Breast epithelium (tissue), 4 donors: ENCODE measurements at regions not wholly inside any gene's neighbourhood (a gene's known extent, or its start where the extent isn't known, plus 50 kb on each side); places are given as distances from the start of the nearest gene placed in this dataset.
A peak's percentile ranks its signal among the peaks of the same experiment; 100 is the strongest.
"Not testable (repeated sequence)": the region's sequence is repeated elsewhere in the genome, so short reads cannot be mapped to it uniquely, and the experiment has no call there.

Experiments used
- DNase-seq, 2 donors: peaks; one replicate each; pipeline ENCODE4 v3.0.0-alpha.2; 2019; ENCODE audit warnings: low spot score in 2 of 2
- H3K27ac ChIP-seq, 2 donors: fragments of 200-600 bp; sonication (generic) in 1 of 2; one replicate each; pipeline ENCODE4 v1.5.1; 2016 to 2019; ENCODE audit warnings: mild to moderate bottlenecking in 1 of 2
- H3K27me3 ChIP-seq, 2 donors: fragments of 200-600 bp; sonication (generic) in 1 of 2; one replicate each; pipeline versions ENCODE4 v1.5.1 to v1.6.0; 2017 to 2019; ENCODE audit warnings: control low read depth in 1 of 2, mild to moderate bottlenecking in 1 of 2
- H3K36me3 ChIP-seq: fragments of 200-600 bp; one replicate; pipeline ENCODE4 v1.5.1; 2019
- H3K4me1 ChIP-seq, 2 donors: fragments of 200-600 bp; sonication (generic); one replicate each; pipeline ENCODE4 v1.5.1; 2016 to 2019; ENCODE audit warnings: control low read depth in 1 of 2
- H3K4me3 ChIP-seq, 3 donors: fragments of 200-600 bp; sonication (generic); 1 replicate in 2 of 3; 2 replicates in 1 of 3; pipeline ENCODE4 v1.5.1; 2016 to 2019; ENCODE audit warnings: mild to moderate bottlenecking in 3 of 3, moderate library complexity in 2 of 3
- H3K9me3 ChIP-seq, 2 donors: fragments of 200-600 bp; sonication (generic) in 1 of 2; one replicate each; pipeline ENCODE4 v1.5.1; 2016 to 2019; ENCODE audit warnings: control low read depth in 1 of 2
- CTCF ChIP-seq, 3 donors: fragments of 450-650 bp; IDR thresholded peaks; one replicate each; pipeline ENCODE4 v1.5.1; 2016 to 2017; ENCODE audit warnings: antibody characterized with exemption in 3 of 3, mild to moderate bottlenecking in 3 of 3, moderate library complexity in 3 of 3
- POLR2A ChIP-seq: fragments of 450-650 bp; IDR thresholded peaks from one replicate; pipeline ENCODE4 v1.6.1; 2016; ENCODE audit warnings: antibody characterized with exemption, mild to moderate bottlenecking, moderate library complexity
- POLR2AphosphoS5 ChIP-seq, 3 donors: sonication (generic); formaldehyde crosslinking; IDR thresholded peaks; one replicate each; pipeline ENCODE4 v1.6.1; 2017; ENCODE audit warnings: antibody characterized with exemption in 3 of 3
- intact Hi-C: fragments of 100-400 bp; cut with DNase I; formaldehyde crosslinking; loops from one replicate; pipeline ENCODE4 v1.15.1; 2023; ENCODE audit warnings: low total_unique reads

- DNase-seq, result peak in 1 of 2 donors; percentile 38
- no peak overlapping the region for H3K4me3 ChIP-seq
- intact Hi-C loops, result no loop called here
- no peaks in the 10 kb centered on the region for H3K36me3 ChIP-seq
- no peaks in the 10 kb centered on the region for H3K27me3 ChIP-seq
- no peaks in the 10 kb centered on the region for H3K4me1 ChIP-seq
- TF ChIP-seq CTCF (IDR thresholded peaks at IDR 0.05) (no peak), POLR2AphosphoS5 (IDR thresholded peaks at IDR 0.05) (no peak), POLR2A (no peak)
- no peak overlapping the region for H3K27ac ChIP-seq
- H3K9me3 ChIP-seq, result peaks cover 0 to 6% of the 10 kb centered on the region in 2 donors
These were observed 4274.9 kb upstream of the OR11H1 start for GRCh38 chr22:11253000-11253511.

GRCh38 chr22:11270981-11271380 lies 4257.0 kb upstream of the OR11H1 start:
- not testable (repeated sequence) for H3K4me3 ChIP-seq, H3K27me3 ChIP-seq, H3K9me3 ChIP-seq

GRCh38 chr22:11285116-11285838 lies 4242.7 kb upstream of the OR11H1 start:
- DNase-seq, H3K36me3 ChIP-seq, H3K27ac ChIP-seq, H3K4me1 ChIP-seq, H3K4me3 ChIP-seq, intact Hi-C loops, H3K27me3 ChIP-seq: not testable (repeated sequence)
- peaks cover 26 to 35% of the 10 kb centered on the region in 2 donors for H3K9me3 ChIP-seq

More at GRCh38 chr22:11270981-11271380, 4257.0 kb upstream of the OR11H1 start:
- H3K36me3 ChIP-seq, DNase-seq, H3K4me1 ChIP-seq, H3K27ac ChIP-seq, intact Hi-C loops: not testable (repeated sequence)

GRCh38 chr22:11285839-11286205 lies 4242.2 kb upstream of the OR11H1 start:
- H3K27ac ChIP-seq, intact Hi-C loops: not testable (repeated sequence)

GRCh38 chr22:11288246-11289220 lies 4239.5 kb upstream of the OR11H1 start:
- H3K4me3 ChIP-seq, intact Hi-C loops, H3K27me3 ChIP-seq, H3K4me1 ChIP-seq, H3K27ac ChIP-seq, H3K36me3 ChIP-seq, DNase-seq: not testable (repeated sequence)
- peaks cover 26 to 54% of the 10 kb centered on the region in 2 donors for H3K9me3 ChIP-seq

More at GRCh38 chr22:11285839-11286205, 4242.2 kb upstream of the OR11H1 start:
- not testable (repeated sequence) for H3K27me3 ChIP-seq, DNase-seq, H3K36me3 ChIP-seq, H3K4me3 ChIP-seq, H3K4me1 ChIP-seq
- H3K9me3 ChIP-seq, result peaks cover 26 to 40% of the 10 kb centered on the region in 2 donors

GRCh38 chr22:11298126-11298893 lies 4229.7 kb upstream of the OR11H1 start:
- H3K4me3 ChIP-seq, H3K27ac ChIP-seq, H3K36me3 ChIP-seq, DNase-seq, H3K4me1 ChIP-seq, intact Hi-C loops, H3K27me3 ChIP-seq: not testable (repeated sequence)
- peaks cover 22 to 55% of the 10 kb centered on the region in 2 donors for H3K9me3 ChIP-seq

GRCh38 chr22:11302427-11302826 lies 4225.6 kb upstream of the OR11H1 start:
- H3K27ac ChIP-seq, DNase-seq, H3K4me1 ChIP-seq, intact Hi-C loops, H3K4me3 ChIP-seq, H3K27me3 ChIP-seq, H3K36me3 ChIP-seq: not testable (repeated sequence)
- H3K9me3 ChIP-seq, result peaks cover 27 to 70% of the 10 kb centered on the region in 2 donors

GRCh38 chr22:11302904-11303303 lies 4225.1 kb upstream of the OR11H1 start:
- peaks cover 30 to 69% of the 10 kb centered on the region in 2 donors for H3K9me3 ChIP-seq
- H3K27me3 ChIP-seq, H3K36me3 ChIP-seq, intact Hi-C loops, H3K4me1 ChIP-seq, H3K27ac ChIP-seq, DNase-seq, H3K4me3 ChIP-seq: not testable (repeated sequence)

- H3K9me3 ChIP-seq, result peaks cover 37 to 71% of the 10 kb centered on the region in 2 donors
- H3K4me1 ChIP-seq, H3K27ac ChIP-seq, H3K4me3 ChIP-seq, intact Hi-C loops, H3K27me3 ChIP-seq, H3K36me3 ChIP-seq, DNase-seq: not testable (repeated sequence)
These were observed 4222.8 kb upstream of the OR11H1 start for GRCh38 chr22:11305179-11305578.

- H3K36me3 ChIP-seq, intact Hi-C loops, H3K4me3 ChIP-seq, H3K4me1 ChIP-seq, H3K27ac ChIP-seq, DNase-seq, H3K27me3 ChIP-seq: not testable (repeated sequence)
- peaks cover 36 to 69% of the 10 kb centered on the region in 2 donors for H3K9me3 ChIP-seq
These were observed 4221.0 kb upstream of the OR11H1 start for GRCh38 chr22:11306933-11307518.
